HG02884 (cell line): ENCODE measurements at regions not wholly inside any gene's neighbourhood (a gene's known extent, or its start where the extent isn't known, plus 50 kb on each side); places are given as distances from the start of the nearest gene placed in this dataset.

Experiments
- ATAC-seq: cut with Tn5 transposase; IDR thresholded peaks from one replicate; pipeline ENCODE4 v1.9.1; 2021; ENCODE audit warnings: mild to moderate bottlenecking, moderate library complexity; ENCODE audit not compliant: unreplicated experiment

- no peak for ATAC-seq
These were observed 339.6 kb downstream of the CHRM3 start for GRCh38 chr1:239725933-239726332.

- no peak for ATAC-seq
These were observed 344.0 kb downstream of the CHRM3 start for GRCh38 chr1:239730378-239730777.

GRCh38 chr1:239731082-239731748, 344.8 kb downstream of the CHRM3 start:
- ATAC-seq: no peak

- ATAC-seq: no peak
These were observed 346.4 kb downstream of the CHRM3 start for GRCh38 chr1:239732770-239733169.

- no peak for ATAC-seq
These were observed 347.6 kb downstream of the CHRM3 start for GRCh38 chr1:239733995-239734394.

- no peak for ATAC-seq
These were observed 348.7 kb downstream of the CHRM3 start for GRCh38 chr1:239735111-239735510.

GRCh38 chr1:239736479-239736878, 350.1 kb downstream of the CHRM3 start:
- ATAC-seq: no peak

GRCh38 chr1:239739375-239739774, 352.3 kb upstream of the FMN2 start:
- no peak for ATAC-seq

GRCh38 chr1:239739919-239740318, 351.8 kb upstream of the FMN2 start:
- ATAC-seq: no peak

GRCh38 chr1:239742416-239743109, 349.1 kb upstream of the FMN2 start:
- ATAC-seq: no peak

- no peak for ATAC-seq
These were observed 346.8 kb upstream of the FMN2 start for GRCh38 chr1:239744851-239745250.

GRCh38 chr1:239755107-239755912, 336.4 kb upstream of the FMN2 start:
- ATAC-seq: no peak

- ATAC-seq: no peak
These were observed 334.0 kb upstream of the FMN2 start for GRCh38 chr1:239757716-239758115.

- no peak for ATAC-seq
These were observed 332.9 kb upstream of the FMN2 start for GRCh38 chr1:239758756-239759155.

- ATAC-seq: no peak
These were observed 330.2 kb upstream of the FMN2 start for GRCh38 chr1:239761509-239761908.

GRCh38 chr1:239763850-239764249, 327.8 kb upstream of the FMN2 start:
- no peak for ATAC-seq

GRCh38 chr1:239764546-239764945, 327.1 kb upstream of the FMN2 start:
- no peak for ATAC-seq

GRCh38 chr1:239765163-239765562, 326.5 kb upstream of the FMN2 start:
- ATAC-seq: no peak

- ATAC-seq: no peak
These were observed 320.1 kb upstream of the FMN2 start for GRCh38 chr1:239771550-239771949.

GRCh38 chr1:239772446-239772845, 319.2 kb upstream of the FMN2 start:
- ATAC-seq: no peak

- no peak for ATAC-seq
These were observed 316.2 kb upstream of the FMN2 start for GRCh38 chr1:239775466-239775865.
